GM13977 (cell line): ENCODE measurements at regions not wholly inside any gene's neighbourhood (a gene's known extent, or its start where the extent isn't known, plus 50 kb on each side); places are given as distances from the start of the nearest gene placed in this dataset.
"Not testable (repeated sequence)": the region's sequence is repeated elsewhere in the genome, so short reads cannot be mapped to it uniquely, and the experiment has no call there.

Experiments
- DNase-seq: peaks from one replicate; pipeline ENCODE4 v3.0.0; 2012; ENCODE audit warnings: low spot score
- in situ Hi-C: fragments of 300-500 bp; cut with MboI; formaldehyde crosslinking; loops from one replicate; pipeline ENCODE4 v1.12.0; 2022; ENCODE audit warnings: low sequenced_read_pairs, low pct_unique_long_range_greater_than_20kb, mixed read lengths, inconsistent platforms; ENCODE audit not compliant: unreplicated experiment
- TF ChIP-seq, protein P1 (sequence below): IDR thresholded peaks from 2 replicates; pipeline ENCODE4 v1.5.1; 2012; ENCODE audit warnings: mild to moderate bottlenecking, control low read depth; ENCODE audit not compliant: insufficient read depth; ENCODE audit errors: extremely low read depth, missing control alignments

DNA sequence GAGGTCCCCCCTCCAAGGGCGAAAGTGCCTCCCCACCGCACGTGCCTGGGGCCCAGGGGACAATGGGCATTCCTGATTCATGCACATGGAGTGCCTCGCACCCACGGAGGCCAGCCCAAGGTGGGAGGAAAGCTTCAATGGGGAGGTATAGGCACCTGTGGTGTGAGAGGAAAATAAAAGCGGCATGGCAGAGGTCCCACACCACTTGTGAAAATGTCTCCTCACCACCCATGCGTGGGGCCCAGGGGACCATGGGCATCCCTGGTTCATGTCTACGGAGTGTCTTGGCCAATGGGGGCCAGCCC, 384.7 kb downstream of the ALG10 start:
- DNase-seq: no peak
- TF ChIP-seq, protein P1, sequence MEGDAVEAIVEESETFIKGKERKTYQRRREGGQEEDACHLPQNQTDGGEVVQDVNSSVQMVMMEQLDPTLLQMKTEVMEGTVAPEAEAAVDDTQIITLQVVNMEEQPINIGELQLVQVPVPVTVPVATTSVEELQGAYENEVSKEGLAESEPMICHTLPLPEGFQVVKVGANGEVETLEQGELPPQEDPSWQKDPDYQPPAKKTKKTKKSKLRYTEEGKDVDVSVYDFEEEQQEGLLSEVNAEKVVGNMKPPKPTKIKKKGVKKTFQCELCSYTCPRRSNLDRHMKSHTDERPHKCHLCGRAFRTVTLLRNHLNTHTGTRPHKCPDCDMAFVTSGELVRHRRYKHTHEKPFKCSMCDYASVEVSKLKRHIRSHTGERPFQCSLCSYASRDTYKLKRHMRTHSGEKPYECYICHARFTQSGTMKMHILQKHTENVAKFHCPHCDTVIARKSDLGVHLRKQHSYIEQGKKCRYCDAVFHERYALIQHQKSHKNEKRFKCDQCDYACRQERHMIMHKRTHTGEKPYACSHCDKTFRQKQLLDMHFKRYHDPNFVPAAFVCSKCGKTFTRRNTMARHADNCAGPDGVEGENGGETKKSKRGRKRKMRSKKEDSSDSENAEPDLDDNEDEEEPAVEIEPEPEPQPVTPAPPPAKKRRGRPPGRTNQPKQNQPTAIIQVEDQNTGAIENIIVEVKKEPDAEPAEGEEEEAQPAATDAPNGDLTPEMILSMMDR: no peak
- in situ Hi-C loops: no loop called here

DNA sequence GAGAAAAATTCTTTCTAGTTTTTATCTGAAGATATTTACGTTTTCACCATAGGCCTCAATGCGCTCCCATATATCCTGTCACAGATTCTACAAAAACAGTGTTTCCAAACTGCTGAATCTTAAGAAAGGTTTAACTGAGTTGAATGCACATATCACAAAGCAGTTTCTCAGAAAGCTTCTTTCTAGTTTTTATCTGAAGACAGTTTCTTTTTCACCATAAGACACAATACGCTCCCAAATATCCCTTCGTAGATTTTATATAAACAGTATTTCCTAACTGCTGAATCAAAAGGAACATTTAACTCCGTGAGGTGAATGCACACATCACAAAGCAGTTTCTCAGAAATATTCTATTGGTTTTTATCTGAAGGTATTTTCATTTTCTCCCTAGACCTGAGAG, 385.5 kb downstream of the ALG10 start:
- DNase-seq: no peak
- in situ Hi-C loops: no loop called here
- TF ChIP-seq, protein P1: no peak

DNA sequence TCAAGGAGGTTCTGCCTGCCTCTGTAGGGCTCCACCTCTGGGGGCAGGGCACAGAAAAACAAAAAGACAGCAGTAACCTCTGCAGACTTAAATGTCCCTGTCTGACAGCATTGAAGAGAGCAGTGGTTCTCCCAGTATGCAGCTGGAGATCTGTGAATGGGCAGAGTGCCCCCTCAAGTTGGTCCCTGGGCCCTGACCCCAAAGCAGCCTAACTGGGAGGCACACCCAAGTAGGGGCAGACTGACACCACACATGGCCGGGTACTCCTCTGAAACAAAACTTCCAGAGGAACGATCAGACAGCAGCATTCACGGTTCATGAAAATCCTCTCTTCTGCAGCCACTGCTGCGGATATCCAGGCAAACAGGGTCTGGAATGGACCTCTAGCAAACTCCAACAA, 409.2 kb downstream of the ALG10 start:
- DNase-seq, in situ Hi-C loops: not testable (repeated sequence)
